ENCODE measurements at regions not wholly inside any gene's neighbourhood (a gene's known extent, or its start where the extent isn't known, plus 50 kb on each side); places are given as distances from the start of the nearest gene placed in this dataset.

- TF ChIP-seq CTCF (IDR thresholded peaks at IDR 0.05) (no peak), POLR2AphosphoS5 (IDR thresholded peaks at IDR 0.05; ENCODE audit: low read depth, low read length) (no peak), SIN3A (IDR thresholded peaks at IDR 0.05; ENCODE audit: borderline replicate concordance, insufficient read depth, low read depth, low read length) (no peak), REST (IDR thresholded peaks at IDR 0.05; ENCODE audit: insufficient read depth in 1 of 2, low read depth in 2 of 2, low read length in 1 of 2) (no peak), TCF7L2 (IDR thresholded peaks at IDR 0.05; ENCODE audit: low read depth, low read length) (no peak)
Measured at GRCh38 chr2:44083054-44083453, 85.6 kb upstream of the PPM1B start.
